HEK293 (cell line): ENCODE measurements at regions not wholly inside any gene's neighbourhood (a gene's known extent, or its start where the extent isn't known, plus 50 kb on each side); places are given as distances from the start of the nearest gene placed in this dataset.

Experiments
- GLIS2 ChIP-seq: fragments of 450-650 bp; formaldehyde crosslinking; IDR thresholded peaks from 2 replicates; pipeline ENCODE4 v1.5.1; 2016; ENCODE audit warnings: missing biosample characterization, missing genetic modification characterization
- IKZF3 ChIP-seq: fragments of 450-650 bp; IDR thresholded peaks from 2 replicates; pipeline ENCODE4 v1.5.0; 2018; ENCODE audit warnings: missing biosample characterization, mild to moderate bottlenecking, missing genetic modification characterization, moderate library complexity
- OVOL3 ChIP-seq: fragments of 450-650 bp; formaldehyde crosslinking; IDR thresholded peaks from 2 replicates; pipeline ENCODE4 v1.5.1; 2016; ENCODE audit warnings: missing biosample characterization, missing genetic modification characterization
- REPIN1 ChIP-seq: fragments of 450-650 bp; formaldehyde crosslinking; IDR thresholded peaks from 2 replicates; pipeline ENCODE4 v1.5.1; 2017; ENCODE audit warnings: missing biosample characterization, missing genetic modification characterization, low read depth
- SP7 ChIP-seq: fragments of 450-650 bp; formaldehyde crosslinking; IDR thresholded peaks from 2 replicates; pipeline ENCODE4 v1.5.1; 2016; ENCODE audit warnings: missing biosample characterization, missing genetic modification characterization
- ZBTB1 ChIP-seq: fragments of 450-650 bp; formaldehyde crosslinking; IDR thresholded peaks from 2 replicates; pipeline ENCODE4 v1.5.1; 2016; ENCODE audit warnings: missing biosample characterization, missing genetic modification characterization
- ZBTB17 ChIP-seq: fragments of 450-650 bp; formaldehyde crosslinking; IDR thresholded peaks from 2 replicates; pipeline ENCODE4 v1.5.1; 2016; ENCODE audit warnings: missing biosample characterization, missing genetic modification characterization
- ZNF112 ChIP-seq: fragments of 450-650 bp; formaldehyde crosslinking; IDR thresholded peaks from 2 replicates; pipeline ENCODE4 v1.5.0; 2017; ENCODE audit warnings: missing biosample characterization, missing genetic modification characterization
- ZNF114 ChIP-seq: fragments of 450-650 bp; formaldehyde crosslinking; IDR thresholded peaks from 2 replicates; pipeline ENCODE4 v1.5.0; 2017; ENCODE audit warnings: missing biosample characterization, missing genetic modification characterization
- ZNF169 ChIP-seq: fragments of 450-650 bp; formaldehyde crosslinking; IDR thresholded peaks from 2 replicates; pipeline ENCODE4 v1.5.1; 2016; ENCODE audit warnings: missing biosample characterization, missing genetic modification characterization
- ZNF184 ChIP-seq: fragments of 450-650 bp; IDR thresholded peaks from 2 replicates; pipeline ENCODE4 v1.5.1; 2018; ENCODE audit warnings: missing biosample characterization, mild to moderate bottlenecking, missing genetic modification characterization
- ZNF239 ChIP-seq: fragments of 450-650 bp; formaldehyde crosslinking; IDR thresholded peaks from 2 replicates; pipeline ENCODE4 v1.5.1; 2016; ENCODE audit warnings: missing biosample characterization, missing genetic modification characterization
- ZNF292 ChIP-seq: fragments of 450-650 bp; formaldehyde crosslinking; IDR thresholded peaks from 2 replicates; pipeline ENCODE4 v1.5.1; 2016; ENCODE audit warnings: low read depth, missing biosample characterization, missing genetic modification characterization, borderline replicate concordance
- ZNF423 ChIP-seq: fragments of 450-650 bp; formaldehyde crosslinking; IDR thresholded peaks from 2 replicates; pipeline ENCODE4 v1.5.1; 2016; ENCODE audit warnings: missing biosample characterization, missing genetic modification characterization
- ZNF48 ChIP-seq: fragments of 450-650 bp; formaldehyde crosslinking; IDR thresholded peaks from 2 replicates; pipeline ENCODE4 v1.5.1; 2016; ENCODE audit warnings: missing biosample characterization, missing genetic modification characterization
- ZNF560 ChIP-seq: fragments of 450-650 bp; formaldehyde crosslinking; IDR thresholded peaks from 2 replicates; pipeline ENCODE4 v1.5.1; 2017; ENCODE audit warnings: missing biosample characterization, missing genetic modification characterization, borderline replicate concordance
- ZNF571 ChIP-seq: fragments of 450-650 bp; formaldehyde crosslinking; IDR thresholded peaks from 2 replicates; pipeline ENCODE4 v1.5.0; 2017; ENCODE audit warnings: missing biosample characterization, missing genetic modification characterization
- ZNF791 ChIP-seq: fragments of 450-650 bp; formaldehyde crosslinking; IDR thresholded peaks from 2 replicates; pipeline ENCODE4 v1.5.1; 2016; ENCODE audit warnings: missing biosample characterization, missing genetic modification characterization
- ZSCAN23 ChIP-seq: fragments of 450-650 bp; formaldehyde crosslinking; IDR thresholded peaks from 2 replicates; pipeline ENCODE4 v1.5.1; 2016; ENCODE audit warnings: missing biosample characterization, missing genetic modification characterization
- TF ChIP-seq, protein P1 (sequence below): fragments of 450-650 bp; formaldehyde crosslinking; IDR thresholded peaks from 2 replicates; pipeline ENCODE4 v1.5.1; 2016; ENCODE audit warnings: missing biosample characterization, missing genetic modification characterization
- TF ChIP-seq, protein P2 (sequence below): sonication (generic); formaldehyde crosslinking; IDR thresholded peaks from 2 replicates; pipeline ENCODE4 v1.8.1; 2022; ENCODE audit warnings: mild to moderate bottlenecking, moderate library complexity, missing genetic modification reagents
- TF ChIP-seq, protein P3 (sequence below): fragments of 450-650 bp; formaldehyde crosslinking; IDR thresholded peaks from 2 replicates; pipeline ENCODE4 v1.5.1; 2016; ENCODE audit warnings: missing biosample characterization, missing genetic modification characterization
- TF ChIP-seq, protein P4 (sequence below): fragments of 450-650 bp; formaldehyde crosslinking; IDR thresholded peaks from 2 replicates; pipeline ENCODE4 v1.5.1; 2016; ENCODE audit warnings: missing biosample characterization, missing genetic modification characterization
- TF ChIP-seq, protein P5 (sequence below): fragments of 450-650 bp; formaldehyde crosslinking; IDR thresholded peaks from 2 replicates; pipeline ENCODE4 v1.5.1; 2016; ENCODE audit warnings: missing biosample characterization, missing genetic modification characterization

DNA sequence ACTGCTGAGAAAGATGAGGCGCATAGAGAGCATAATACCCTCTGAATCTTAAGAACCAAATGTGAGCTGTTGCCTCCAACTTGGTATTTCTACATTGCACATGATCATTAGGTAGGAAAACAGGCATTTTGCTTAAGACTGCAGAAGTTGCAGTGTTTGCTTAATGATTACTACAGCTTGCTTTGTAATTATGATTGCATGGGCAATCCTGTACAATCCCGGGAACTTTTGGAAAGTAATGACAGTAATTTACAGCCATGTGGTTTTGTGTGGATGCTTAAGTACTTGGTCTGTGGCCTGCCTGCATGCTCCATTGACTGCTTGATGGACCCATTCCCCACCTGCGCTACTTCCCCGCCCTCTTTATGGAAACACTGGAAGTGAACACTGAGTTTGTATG lies 301.1 kb downstream of the DIPK2A start (continued):
- TF ChIP-seq, protein P1, sequence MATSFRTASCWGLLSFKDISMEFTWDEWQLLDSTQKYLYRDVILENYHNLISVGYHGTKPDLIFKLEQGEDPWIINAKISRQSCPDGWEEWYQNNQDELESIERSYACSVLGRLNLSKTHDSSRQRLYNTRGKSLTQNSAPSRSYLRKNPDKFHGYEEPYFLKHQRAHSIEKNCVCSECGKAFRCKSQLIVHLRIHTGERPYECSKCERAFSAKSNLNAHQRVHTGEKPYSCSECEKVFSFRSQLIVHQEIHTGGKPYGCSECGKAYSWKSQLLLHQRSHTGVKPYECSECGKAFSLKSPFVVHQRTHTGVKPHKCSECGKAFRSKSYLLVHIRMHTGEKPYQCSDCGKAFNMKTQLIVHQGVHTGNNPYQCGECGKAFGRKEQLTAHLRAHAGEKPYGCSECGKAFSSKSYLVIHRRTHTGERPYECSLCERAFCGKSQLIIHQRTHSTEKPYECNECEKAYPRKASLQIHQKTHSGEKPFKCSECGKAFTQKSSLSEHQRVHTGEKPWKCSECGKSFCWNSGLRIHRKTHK (tag by site-specific recombination), result no peak
- TF ChIP-seq IKZF3 (tag by site-specific recombination) (no peak), REPIN1 (tag by site-specific recombination) (no peak), ZNF560 (tag by site-specific recombination) (no peak), ZNF114 (tag by site-specific recombination) (no peak), ZBTB1 (tag by site-specific recombination) (no peak), GLIS2 (peak; percentile 33; the same call in 1 of the 2 replicates), ZNF423 (tag by site-specific recombination) (no peak), ZSCAN23 (tag by site-specific recombination) (0 out of 2 replicates have a peak, but pooled peaks have one; percentile 34), SP7 (peak; percentile 87), ZNF169 (tag by site-specific recombination) (no peak), ZNF239 (no peak), ZNF292 (no peak), OVOL3 (tag by site-specific recombination) (no peak), ZNF112 (tag by site-specific recombination) (no peak), ZNF791 (tag by site-specific recombination) (no peak), ZNF48 (tag by site-specific recombination) (no peak), ZNF571 (tag by site-specific recombination) (no peak), ZNF184 (tag by site-specific recombination) (no peak), ZBTB17 (tag by site-specific recombination) (no peak)
- TF ChIP-seq, protein P2, sequence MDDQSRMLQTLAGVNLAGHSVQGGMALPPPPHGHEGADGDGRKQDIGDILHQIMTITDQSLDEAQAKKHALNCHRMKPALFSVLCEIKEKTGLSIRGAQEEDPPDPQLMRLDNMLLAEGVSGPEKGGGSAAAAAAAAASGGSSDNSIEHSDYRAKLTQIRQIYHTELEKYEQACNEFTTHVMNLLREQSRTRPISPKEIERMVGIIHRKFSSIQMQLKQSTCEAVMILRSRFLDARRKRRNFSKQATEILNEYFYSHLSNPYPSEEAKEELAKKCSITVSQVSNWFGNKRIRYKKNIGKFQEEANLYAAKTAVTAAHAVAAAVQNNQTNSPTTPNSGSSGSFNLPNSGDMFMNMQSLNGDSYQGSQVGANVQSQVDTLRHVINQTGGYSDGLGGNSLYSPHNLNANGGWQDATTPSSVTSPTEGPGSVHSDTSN (CRISPR knock-in tag), result no peak
- TF ChIP-seq, protein P3, sequence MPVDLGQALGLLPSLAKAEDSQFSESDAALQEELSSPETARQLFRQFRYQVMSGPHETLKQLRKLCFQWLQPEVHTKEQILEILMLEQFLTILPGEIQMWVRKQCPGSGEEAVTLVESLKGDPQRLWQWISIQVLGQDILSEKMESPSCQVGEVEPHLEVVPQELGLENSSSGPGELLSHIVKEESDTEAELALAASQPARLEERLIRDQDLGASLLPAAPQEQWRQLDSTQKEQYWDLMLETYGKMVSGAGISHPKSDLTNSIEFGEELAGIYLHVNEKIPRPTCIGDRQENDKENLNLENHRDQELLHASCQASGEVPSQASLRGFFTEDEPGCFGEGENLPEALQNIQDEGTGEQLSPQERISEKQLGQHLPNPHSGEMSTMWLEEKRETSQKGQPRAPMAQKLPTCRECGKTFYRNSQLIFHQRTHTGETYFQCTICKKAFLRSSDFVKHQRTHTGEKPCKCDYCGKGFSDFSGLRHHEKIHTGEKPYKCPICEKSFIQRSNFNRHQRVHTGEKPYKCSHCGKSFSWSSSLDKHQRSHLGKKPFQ (tag by site-specific recombination), result no peak
- TF ChIP-seq, protein P4, sequence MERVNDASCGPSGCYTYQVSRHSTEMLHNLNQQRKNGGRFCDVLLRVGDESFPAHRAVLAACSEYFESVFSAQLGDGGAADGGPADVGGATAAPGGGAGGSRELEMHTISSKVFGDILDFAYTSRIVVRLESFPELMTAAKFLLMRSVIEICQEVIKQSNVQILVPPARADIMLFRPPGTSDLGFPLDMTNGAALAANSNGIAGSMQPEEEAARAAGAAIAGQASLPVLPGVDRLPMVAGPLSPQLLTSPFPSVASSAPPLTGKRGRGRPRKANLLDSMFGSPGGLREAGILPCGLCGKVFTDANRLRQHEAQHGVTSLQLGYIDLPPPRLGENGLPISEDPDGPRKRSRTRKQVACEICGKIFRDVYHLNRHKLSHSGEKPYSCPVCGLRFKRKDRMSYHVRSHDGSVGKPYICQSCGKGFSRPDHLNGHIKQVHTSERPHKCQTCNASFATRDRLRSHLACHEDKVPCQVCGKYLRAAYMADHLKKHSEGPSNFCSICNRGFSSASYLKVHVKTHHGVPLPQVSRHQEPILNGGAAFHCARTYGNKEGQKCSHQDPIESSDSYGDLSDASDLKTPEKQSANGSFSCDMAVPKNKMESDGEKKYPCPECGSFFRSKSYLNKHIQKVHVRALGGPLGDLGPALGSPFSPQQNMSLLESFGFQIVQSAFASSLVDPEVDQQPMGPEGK, result no peak
- TF ChIP-seq, protein P5, sequence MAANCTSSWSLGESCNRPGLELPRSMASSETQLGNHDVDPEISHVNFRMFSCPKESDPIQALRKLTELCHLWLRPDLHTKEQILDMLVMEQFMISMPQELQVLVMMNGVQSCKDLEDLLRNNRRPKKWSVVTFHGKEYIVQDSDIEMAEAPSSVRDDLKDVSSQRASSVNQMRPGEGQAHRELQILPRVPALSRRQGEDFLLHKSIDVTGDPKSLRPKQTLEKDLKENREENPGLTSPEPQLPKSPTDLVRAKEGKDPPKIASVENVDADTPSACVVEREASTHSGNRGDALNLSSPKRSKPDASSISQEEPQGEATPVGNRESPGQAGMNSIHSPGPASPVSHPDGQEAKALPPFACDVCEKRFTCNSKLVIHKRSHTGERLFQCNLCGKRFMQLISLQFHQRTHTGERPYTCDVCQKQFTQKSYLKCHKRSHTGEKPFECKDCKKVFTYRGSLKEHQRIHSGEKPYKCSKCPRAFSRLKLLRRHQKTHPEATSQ, result no peak
